Stimulated activated naive B cell treated with anti-CD40 and anti-IgM and Interleukin-4, amounts not matched to agents 10 μg/mL and 1 μg/mL and 100 μg/mL, for 72 hours (primary cell): ENCODE measurements at regions not wholly inside any gene's neighbourhood (a gene's known extent, or its start where the extent isn't known, plus 50 kb on each side); places are given as distances from the start of the nearest gene placed in this dataset.
A peak's percentile ranks its signal among the peaks of the same experiment; 100 is the strongest.

ENCODE experiments used
- ATAC-seq, 2 donors: fragments of 150-1000 bp; cut with Tn5 transposase; replicated peaks; 2 replicates each; pipeline ENCODE4 v1.10.0; 2021; ENCODE audit warnings: moderate library complexity in 1 of 2
- DNase-seq: peaks from one replicate; pipeline ENCODE4 v3.0.0; 2021
- H3K27ac Mint-ChIP-seq: one replicate; pipeline ENCODE4 v1.8.0; 2022; ENCODE audit warnings: mild to moderate bottlenecking, mixed read lengths
- H3K27me3 Mint-ChIP-seq, 2 donors: one replicate each; pipeline ENCODE4 v1.8.0; 2022; ENCODE audit warnings: mixed read lengths in 2 of 2
- H3K36me3 Mint-ChIP-seq, 2 donors: one replicate each; pipeline ENCODE4 v1.8.0; 2022; ENCODE audit warnings: mixed read lengths in 2 of 2, mild to moderate bottlenecking in 1 of 2
- H3K4me1 Mint-ChIP-seq, 2 donors: one replicate each; pipeline ENCODE4 v1.8.0; 2022; ENCODE audit warnings: mixed read lengths in 2 of 2, mild to moderate bottlenecking in 1 of 2
- H3K4me3 Mint-ChIP-seq, 2 donors: one replicate each; pipeline ENCODE4 v1.8.0; 2022; ENCODE audit warnings: mild to moderate bottlenecking in 2 of 2, mixed read lengths in 2 of 2, moderate library complexity in 1 of 2
- H3K9me3 Mint-ChIP-seq, 2 donors: one replicate each; pipeline ENCODE4 v1.8.0; 2022; ENCODE audit warnings: mixed read lengths in 2 of 2, mild to moderate bottlenecking in 1 of 2

- Mint-ChIP-seq H3K9me3 (peaks cover 6 to 12% of the 10 kb centered on the region in 2 donors), H3K27ac (no peak overlapping the region), H3K36me3 (no peaks in the 10 kb centered on the region), H3K4me3 (no peak overlapping the region), H3K27me3 (no peaks in the 10 kb centered on the region), H3K4me1 (no peaks in the 10 kb centered on the region)
- no peak for DNase-seq
- no peak for ATAC-seq
Observed at GRCh38 chr7:63008366-63008765, 990.3 kb upstream of the ZNF722 start.

- no peak for ATAC-seq
- no peaks in the 10 kb centered on the region for H3K27me3 Mint-ChIP-seq
- no peak overlapping the region for H3K4me3 Mint-ChIP-seq
- H3K9me3 Mint-ChIP-seq, result peaks cover 13 to 15% of the 10 kb centered on the region in 2 donors
- H3K4me1 Mint-ChIP-seq, result no peaks in the 10 kb centered on the region
- peaks cover 0 to 4% of the 10 kb centered on the region in 2 donors for H3K36me3 Mint-ChIP-seq
- no peak for DNase-seq
- H3K27ac Mint-ChIP-seq, result no peak overlapping the region
Observed at GRCh38 chr7:63009771-63010170, 988.9 kb upstream of the ZNF722 start.

- Mint-ChIP-seq H3K27ac (no peak overlapping the region), H3K27me3 (no peaks in the 10 kb centered on the region), H3K36me3 (peaks cover 0 to 4% of the 10 kb centered on the region in 2 donors), H3K4me3 (no peak overlapping the region), H3K9me3 (peaks cover 15 to 23% of the 10 kb centered on the region in 2 donors), H3K4me1 (no peaks in the 10 kb centered on the region)
- DNase-seq (no peak), ATAC-seq (peak in 1 of 2 donors; percentile 14)
Observed at GRCh38 chr7:63012633-63013183, 985.9 kb upstream of the ZNF722 start.

- Mint-ChIP-seq H3K4me1 (no peaks in the 10 kb centered on the region), H3K36me3 (peaks cover 0 to 4% of the 10 kb centered on the region in 2 donors), H3K9me3 (peaks cover 18 to 24% of the 10 kb centered on the region in 2 donors), H3K4me3 (no peak overlapping the region), H3K27me3 (no peaks in the 10 kb centered on the region), H3K27ac (no peak overlapping the region)
- ATAC-seq (no peak), DNase-seq (no peak)
Observed at GRCh38 chr7:63014792-63015191, 983.9 kb upstream of the ZNF722 start.

GRCh38 chr7:63023182-63023787 is 975.4 kb upstream of the ZNF722 start:
- peaks cover 10 to 16% of the 10 kb centered on the region in 2 donors for H3K9me3 Mint-ChIP-seq
- no peaks in the 10 kb centered on the region for H3K36me3 Mint-ChIP-seq
- H3K4me3 Mint-ChIP-seq, result no peak overlapping the region
- H3K4me1 Mint-ChIP-seq, result no peaks in the 10 kb centered on the region
- no peak for DNase-seq
- no peaks in the 10 kb centered on the region for H3K27me3 Mint-ChIP-seq
- ATAC-seq, result no peak
- H3K27ac Mint-ChIP-seq, result no peak overlapping the region

GRCh38 chr7:63024446-63024845 is 974.2 kb upstream of the ZNF722 start:
- H3K9me3 Mint-ChIP-seq, result peaks cover 10 to 20% of the 10 kb centered on the region in 2 donors
- H3K27ac Mint-ChIP-seq, result no peak overlapping the region
- H3K4me1 Mint-ChIP-seq, result no peaks in the 10 kb centered on the region
- no peak for DNase-seq
- ATAC-seq, result no peak
- no peaks in the 10 kb centered on the region for H3K36me3 Mint-ChIP-seq
- no peak overlapping the region for H3K4me3 Mint-ChIP-seq
- no peaks in the 10 kb centered on the region for H3K27me3 Mint-ChIP-seq

GRCh38 chr7:63025815-63026214 is 972.8 kb upstream of the ZNF722 start:
- Mint-ChIP-seq H3K27ac (no peak overlapping the region), H3K4me3 (no peak overlapping the region), H3K36me3 (no peaks in the 10 kb centered on the region), H3K9me3 (peaks cover 10 to 24% of the 10 kb centered on the region in 2 donors), H3K4me1 (no peaks in the 10 kb centered on the region), H3K27me3 (no peaks in the 10 kb centered on the region)
- DNase-seq (no peak), ATAC-seq (no peak)

GRCh38 chr7:63027075-63027474 is 971.6 kb upstream of the ZNF722 start:
- ATAC-seq (no peak), DNase-seq (no peak)
- Mint-ChIP-seq H3K9me3 (peaks cover 14 to 28% of the 10 kb centered on the region in 2 donors), H3K36me3 (no peaks in the 10 kb centered on the region), H3K27ac (no peak overlapping the region), H3K27me3 (no peaks in the 10 kb centered on the region), H3K4me3 (no peak overlapping the region), H3K4me1 (no peaks in the 10 kb centered on the region)

- DNase-seq, result no peak
- Mint-ChIP-seq H3K36me3 (no peaks in the 10 kb centered on the region), H3K9me3 (peaks cover 17 to 31% of the 10 kb centered on the region in 2 donors), H3K4me3 (no peak overlapping the region), H3K27ac (no peak overlapping the region), H3K27me3 (no peaks in the 10 kb centered on the region), H3K4me1 (no peaks in the 10 kb centered on the region)
- no peak for ATAC-seq
Observed at GRCh38 chr7:63028376-63029206, 970.1 kb upstream of the ZNF722 start.

GRCh38 chr7:63029207-63029522 is 969.5 kb upstream of the ZNF722 start:
- peaks cover 18 to 33% of the 10 kb centered on the region in 2 donors for H3K9me3 Mint-ChIP-seq
- H3K27ac Mint-ChIP-seq, result no peak overlapping the region
- H3K27me3 Mint-ChIP-seq, result no peaks in the 10 kb centered on the region
- DNase-seq (no peak), ATAC-seq (no peak)
- no peaks in the 10 kb centered on the region for H3K36me3 Mint-ChIP-seq
- H3K4me3 Mint-ChIP-seq, result no peak overlapping the region
- H3K4me1 Mint-ChIP-seq, result no peaks in the 10 kb centered on the region

- Mint-ChIP-seq H3K4me3 (no peak overlapping the region), H3K27ac (no peak overlapping the region), H3K36me3 (no peaks in the 10 kb centered on the region), H3K4me1 (no peaks in the 10 kb centered on the region), H3K9me3 (peaks cover 12 to 28% of the 10 kb centered on the region in 2 donors), H3K27me3 (no peaks in the 10 kb centered on the region)
- no peak for DNase-seq
- no peak for ATAC-seq
Observed at GRCh38 chr7:63030061-63030460, 968.6 kb upstream of the ZNF722 start.

GRCh38 chr7:63031838-63032436 is 966.7 kb upstream of the ZNF722 start:
- Mint-ChIP-seq H3K36me3 (no peaks in the 10 kb centered on the region), H3K9me3 (peaks cover 19 to 29% of the 10 kb centered on the region in 2 donors), H3K4me1 (no peaks in the 10 kb centered on the region), H3K27ac (no peak overlapping the region), H3K4me3 (no peak overlapping the region), H3K27me3 (no peaks in the 10 kb centered on the region)
- DNase-seq, result no peak
- no peak for ATAC-seq

- no peak for ATAC-seq
- H3K36me3 Mint-ChIP-seq, result no peaks in the 10 kb centered on the region
- no peaks in the 10 kb centered on the region for H3K27me3 Mint-ChIP-seq
Observed at GRCh38 chr7:63037242-63037641, 961.4 kb upstream of the ZNF722 start.

GRCh38 chr7:63038987-63039386 is 959.7 kb upstream of the ZNF722 start:
- H3K27me3 Mint-ChIP-seq, result no peaks in the 10 kb centered on the region
- H3K9me3 Mint-ChIP-seq, result peaks cover 30 to 43% of the 10 kb centered on the region in 2 donors
- no peaks in the 10 kb centered on the region for H3K36me3 Mint-ChIP-seq
- H3K4me3 Mint-ChIP-seq, result no peak overlapping the region
- DNase-seq, result no peak
- no peak for ATAC-seq
- no peaks in the 10 kb centered on the region for H3K4me1 Mint-ChIP-seq
- no peak overlapping the region for H3K27ac Mint-ChIP-seq

More at GRCh38 chr7:63037242-63037641, 961.4 kb upstream of the ZNF722 start:
- no peak for DNase-seq
- no peaks in the 10 kb centered on the region for H3K4me1 Mint-ChIP-seq
- H3K27ac Mint-ChIP-seq, result no peak overlapping the region
- H3K9me3 Mint-ChIP-seq, result peaks cover 32 to 44% of the 10 kb centered on the region in 2 donors
- no peak overlapping the region for H3K4me3 Mint-ChIP-seq
